ENCODE measurements at regions not wholly inside any gene's neighbourhood (a gene's known extent, or its start where the extent isn't known, plus 50 kb on each side); places are given as distances from the start of the nearest gene placed in this dataset.
"Not testable (repeated sequence)": the region's sequence is repeated elsewhere in the genome, so short reads cannot be mapped to it uniquely, and the experiment has no call there.

- Histone ChIP-seq H3K36me3 (no peaks in the 10 kb centered on the region), H3K4me3 (no peak overlapping the region), H3K9me3 (no peaks in the 10 kb centered on the region), H3K27ac (no peak overlapping the region), H3K4me1 (no peaks in the 10 kb centered on the region), H3K27me3 (no peaks in the 10 kb centered on the region)
- DNase-seq: no peak
- TF ChIP-seq EP300 (IDR thresholded peaks at IDR 0.05; ENCODE audit: low read depth) (no peak), POLR2AphosphoS5 (IDR thresholded peaks at IDR 0.05) (no peak), CTCF (IDR thresholded peaks at IDR 0.05) (no peak)
- intact Hi-C loops (cut with DNase I; ENCODE audit: low total_unique reads): no loop called here
- 57 to 61% methylated on average over 4 to 7 of the region's 7 CpGs for WGBS, 2 donors (ENCODE audit: low coverage in 1 of 2)
- in situ Hi-C loops (cut with MboI; ENCODE audit: low pct_ligation_motif_present in 1 of 4, low pct_unique_long_range_greater_than_20kb in 1 of 4, low sequenced_read_pairs in 3 of 4): no loop called here
Measured at GRCh38 chr14:48575772-48576171, 900.4 kb upstream of the MDGA2 start.

GRCh38 chr14:48568688-48569087 lies 893.3 kb upstream of the MDGA2 start:
- DNase-seq: no peak
- in situ Hi-C loops (cut with MboI; ENCODE audit: low pct_ligation_motif_present in 1 of 4, low pct_unique_long_range_greater_than_20kb in 1 of 4, low sequenced_read_pairs in 3 of 4): no loop called here
- Histone ChIP-seq H3K27ac (no peak overlapping the region), H3K4me3 (no peak overlapping the region), H3K4me1 (no peaks in the 10 kb centered on the region), H3K9me3 (no peaks in the 10 kb centered on the region), H3K36me3 (no peaks in the 10 kb centered on the region), H3K27me3 (no peaks in the 10 kb centered on the region)
- WGBS, 2 donors (ENCODE audit: low coverage in 1 of 2): 75 to 77% methylated on average over 2 of the region's 2 CpGs
- TF ChIP-seq POLR2A (IDR thresholded peaks at IDR 0.05) (no peak), CTCF (IDR thresholded peaks at IDR 0.05) (no peak), EP300 (IDR thresholded peaks at IDR 0.05; ENCODE audit: low read depth) (no peak), POLR2AphosphoS5 (IDR thresholded peaks at IDR 0.05) (no peak)
- intact Hi-C loops (cut with DNase I; ENCODE audit: low total_unique reads): no loop called here

GRCh38 chr14:48568252-48568651 lies 892.8 kb upstream of the MDGA2 start:
- Histone ChIP-seq H3K36me3 (no peaks in the 10 kb centered on the region), H3K4me1 (no peaks in the 10 kb centered on the region), H3K27me3 (no peaks in the 10 kb centered on the region), H3K27ac (no peak overlapping the region), H3K9me3 (no peaks in the 10 kb centered on the region), H3K4me3 (no peak overlapping the region)
- 67 to 80% methylated on average over 1 of the region's 1 CpG for WGBS, 2 donors (ENCODE audit: low coverage in 1 of 2)
- no peak for DNase-seq
- no peak for TF ChIP-seq CTCF (IDR thresholded peaks at IDR 0.05)
- TF ChIP-seq POLR2A (IDR thresholded peaks at IDR 0.05): no peak
- no peak for TF ChIP-seq POLR2AphosphoS5 (IDR thresholded peaks at IDR 0.05)
- TF ChIP-seq EP300 (IDR thresholded peaks at IDR 0.05; ENCODE audit: low read depth): no peak
- intact Hi-C loops (cut with DNase I; ENCODE audit: low total_unique reads): no loop called here
- in situ Hi-C loops (cut with MboI; ENCODE audit: low pct_ligation_motif_present in 1 of 4, low pct_unique_long_range_greater_than_20kb in 1 of 4, low sequenced_read_pairs in 3 of 4): no loop called here

GRCh38 chr14:48563489-48563888 lies 888.1 kb upstream of the MDGA2 start:
- Histone ChIP-seq H3K27ac (no peak overlapping the region), H3K4me3 (no peak overlapping the region), H3K4me1 (no peaks in the 10 kb centered on the region), H3K27me3 (no peaks in the 10 kb centered on the region), H3K9me3 (no peaks in the 10 kb centered on the region), H3K36me3 (no peaks in the 10 kb centered on the region)
- in situ Hi-C loops (cut with MboI; ENCODE audit: low pct_ligation_motif_present in 1 of 4, low pct_unique_long_range_greater_than_20kb in 1 of 4, low sequenced_read_pairs in 3 of 4): no loop called here
- DNase-seq: no peak
- no peak for TF ChIP-seq POLR2A (IDR thresholded peaks at IDR 0.05)
- no peak for TF ChIP-seq CTCF (IDR thresholded peaks at IDR 0.05)
- TF ChIP-seq EP300 (IDR thresholded peaks at IDR 0.05; ENCODE audit: low read depth): no peak
- no peak for TF ChIP-seq POLR2AphosphoS5 (IDR thresholded peaks at IDR 0.05)
- 93 to 100% methylated on average over 3 of the region's 3 CpGs for WGBS, 2 donors (ENCODE audit: low coverage in 1 of 2)
- intact Hi-C loops (cut with DNase I; ENCODE audit: low total_unique reads): no loop called here

- WGBS, 2 donors (ENCODE audit: low coverage in 1 of 2): 63 to 71% methylated on average over 1 to 3 of the region's 3 CpGs
- H3K36me3 ChIP-seq; H3K4me3 ChIP-seq; H3K27ac ChIP-seq; H3K4me1 ChIP-seq; in situ Hi-C loops (cut with MboI; ENCODE audit: low pct_ligation_motif_present in 1 of 4, low pct_unique_long_range_greater_than_20kb in 1 of 4, low sequenced_read_pairs in 3 of 4); H3K27me3 ChIP-seq; intact Hi-C loops (cut with DNase I; ENCODE audit: low total_unique reads); H3K9me3 ChIP-seq; DNase-seq: not testable (repeated sequence)
Measured at GRCh38 chr14:48561438-48561837, 886.0 kb upstream of the MDGA2 start.
